K562 (cell line): ENCODE measurements at regions not wholly inside any gene's neighbourhood (a gene's known extent, or its start where the extent isn't known, plus 50 kb on each side); places are given as distances from the start of the nearest gene placed in this dataset.

Experiments used
- ATAC-seq: fragments of 200-7000 bp; cut with Tn5 transposase; 3 replicates; pipeline ENCODE4 v1.9.1; 2020; ENCODE audit warnings: moderate library complexity
- BruUV-seq: library from RNA; stranded (reverse); fragments of 400-500 nt; replicated peaks from 2 replicates; lab custom pipeline; 2021; lab: Mats Ljungman, UMichigan
- CTCF ChIA-PET: fragments of 300-600 bp; formaldehyde crosslinking; extraction: SDS; loops from one replicate; lab custom pipeline; 2021; ENCODE audit warnings: low intra/inter-chr PET ratio; lab: Yijun Ruan, JAX
- POLR2A ChIA-PET: fragments of 300-600, 350-650 bp; sonication (Branson Sonifier 250); formaldehyde crosslinking; extraction: SDS; loops from one replicate; lab custom pipeline; 2021; ENCODE audit warnings: antibody characterized with exemption, inconsistent platforms; lab: Yijun Ruan, JAX
- DNase-seq, 4 experiments: peaks; one replicate each; pipeline versions ENCODE4 v3.0.0 to v3.0.0-alpha.2; 2011 to 2018; ENCODE audit warnings: low spot score in 3 of 4, mixed read lengths in 3 of 4; ENCODE audit errors: extremely low read depth in 1 of 4
- FAIRE-seq: peaks from 2 replicates; lab custom pipeline; 2011; peaks lifted over from hg19 to GRCh38; lab: Jason Lieb, UNC
- H2AFZ ChIP-seq: 2 replicates; pipeline ENCODE4 v1.6.0; 2011; ENCODE audit warnings: low read depth, low read length, control low read depth, inconsistent platforms
- H3K27ac ChIP-seq: fragments of 200-600 bp; 3 replicates; pipeline ENCODE4 v1.8.0; 2011; ENCODE audit warnings: low read depth, mild to moderate bottlenecking, control low read depth, inconsistent platforms, low read length, moderate library complexity, mixed read lengths; ENCODE audit errors: extremely low read depth
- H3K27me3 ChIP-seq, 2 experiments: fragments of 300-600 bp in 1 of 2; 2 replicates in 1 of 2; 3 replicates in 1 of 2; pipeline versions ENCODE4 v1.6.0 to v1.8.0; 2011; ENCODE audit warnings: inconsistent platforms in 2 of 2, low read length in 2 of 2, mild to moderate bottlenecking in 1 of 2, mixed read lengths in 1 of 2, moderate library complexity in 1 of 2; ENCODE audit not compliant: control insufficient read depth in 2 of 2, insufficient read depth in 2 of 2
- H3K36me3 ChIP-seq: fragments of 300-600 bp; 3 replicates; pipeline ENCODE4 v1.8.0; 2011; ENCODE audit warnings: mild to moderate bottlenecking, low read length, inconsistent platforms; ENCODE audit not compliant: control insufficient read depth, insufficient read depth
- H3K4me1 ChIP-seq, 2 experiments: fragments of 200-600 bp in 1 of 2; replicated peaks in 1 of 2; 2 replicates in 1 of 2; 3 replicates in 1 of 2; pipeline versions ENCODE4 v1.5.1 to v1.8.0; 2011; ENCODE audit warnings: inconsistent platforms in 2 of 2, low read length in 2 of 2, mild to moderate bottlenecking in 1 of 2, mixed read lengths in 1 of 2, moderate library complexity in 1 of 2; ENCODE audit not compliant: control insufficient read depth in 2 of 2, insufficient read depth in 2 of 2
- H3K4me2 ChIP-seq: 2 replicates; pipeline ENCODE4 v1.6.1; 2011; ENCODE audit warnings: low read length, control low read depth, inconsistent platforms, mixed read lengths; ENCODE audit not compliant: insufficient read depth
- H3K4me3 ChIP-seq: fragments of 200-600 bp; sonication (generic), shearing (Covaris generic); 2 replicates; pipeline ENCODE4 v1.5.1; 2016; ENCODE audit warnings: control low read depth, inconsistent platforms
- H3K79me2 ChIP-seq: fragments of 200-600 bp; 3 replicates; pipeline ENCODE4 v1.8.0; 2011; ENCODE audit warnings: low read length, inconsistent platforms; ENCODE audit not compliant: control insufficient read depth, insufficient read depth
- H3K9ac ChIP-seq, 2 experiments: 2 replicates each; pipeline versions ENCODE4 v1.6.0 to v1.6.1; 2011; ENCODE audit warnings: low read depth in 2 of 2, low read length in 2 of 2, control low read depth in 1 of 2, inconsistent platforms in 1 of 2, mild to moderate bottlenecking in 1 of 2, mixed read lengths in 1 of 2; ENCODE audit not compliant: insufficient read depth in 1 of 2
- H3K9me1 ChIP-seq: one replicate; pipeline ENCODE4 v1.6.0; 2011; ENCODE audit warnings: inconsistent platforms, mild to moderate bottlenecking, low read length, moderate library complexity; ENCODE audit not compliant: control insufficient read depth, insufficient read depth
- H3K9me3 ChIP-seq: replicated peaks from 2 replicates; pipeline ENCODE4 v1.5.1; 2011; ENCODE audit warnings: low read depth, low read length, inconsistent platforms; ENCODE audit not compliant: control insufficient read depth, insufficient read depth
- H4K20me1 ChIP-seq: replicated peaks from 2 replicates; pipeline ENCODE4 v1.6.1; 2011; ENCODE audit warnings: low read length, inconsistent platforms, mixed read lengths; ENCODE audit not compliant: control insufficient read depth, insufficient read depth
- CC2D1A ChIP-seq: fragments of 450-650 bp; IDR thresholded peaks from 2 replicates; pipeline ENCODE4 v1.6.1; 2017; ENCODE audit warnings: mild to moderate bottlenecking
- DMBX1 ChIP-seq: fragments of 250-450 bp; sonication (Bioruptor Pico); IDR thresholded peaks from 2 replicates; pipeline ENCODE4 v1.8.0; 2022; ENCODE audit warnings: inconsistent platforms, mild to moderate bottlenecking, moderate library complexity, borderline replicate concordance
- DPF2 ChIP-seq: fragments of 450-650 bp; IDR thresholded peaks from 2 replicates; pipeline ENCODE4 v1.6.1; 2016
- NR4A1 ChIP-seq, 2 experiments: fragments of 250-450 bp in 1 of 2; fragments of 450-650 bp in 1 of 2; sonication (Bioruptor Pico) in 1 of 2; IDR thresholded peaks; 2 replicates each; pipeline versions ENCODE4 v1.4.0 to v1.6.1; 2016 to 2020; ENCODE audit warnings: mild to moderate bottlenecking in 2 of 2, missing compliant biosample characterization in 1 of 2, missing genetic modification characterization in 1 of 2, moderate library complexity in 1 of 2
- POLR2AphosphoS2 ChIP-seq: IDR thresholded peaks from 2 replicates; pipeline ENCODE4 v1.6.1; 2012; ENCODE audit warnings: low read length, improper control_type of control experiment
- SMAD1 ChIP-seq: fragments of 150-350 bp; IDR thresholded peaks from 2 replicates; pipeline ENCODE4 v1.6.1; 2014; ENCODE audit warnings: low read length, low read depth; ENCODE audit not compliant: partially characterized antibody
- SMARCC2 ChIP-seq: fragments of 450-650 bp; IDR thresholded peaks from 2 replicates; pipeline ENCODE4 v1.6.1; 2017; ENCODE audit warnings: antibody characterized with exemption, moderate library complexity, mild to moderate bottlenecking, low read depth
- ZNF561 ChIP-seq: fragments of 450-650 bp; formaldehyde crosslinking; conservative IDR thresholded peaks from 2 replicates; pipeline ENCODE4 v1.4.0; 2020; ENCODE audit warnings: mild to moderate bottlenecking, moderate library complexity
- WGBS: fragments of 100-300 bp; shearing (Covaris generic); methylation state at CpG from one replicate; pipeline ENCODE4 v1.1.6; 2016; ENCODE audit warnings: low coverage, mixed read lengths; ENCODE audit not compliant: insufficient coverage; ENCODE audit errors: missing lambda C conversion rate; 5-methylcytosine and 5-hydroxymethylcytosine counted together
- in situ Hi-C: fragments of 300-500 bp; cut with MboI; formaldehyde crosslinking; loops from 4 replicates; pipeline ENCODE4 v1.15.0; 2018; ENCODE audit warnings: inconsistent platforms, mixed read lengths
- intact Hi-C: fragments of 100-400 bp; cut with micrococcal nuclease; formaldehyde crosslinking; loops from 2 replicates; pipeline ENCODE4 v1.14.2; 2022
- TF ChIP-seq, protein P1 (sequence below): sonication (generic); formaldehyde crosslinking; IDR thresholded peaks from 2 replicates; pipeline ENCODE4 v1.8.0; 2022; ENCODE audit warnings: missing genetic modification reagents, mild to moderate bottlenecking, borderline replicate concordance

DNA sequence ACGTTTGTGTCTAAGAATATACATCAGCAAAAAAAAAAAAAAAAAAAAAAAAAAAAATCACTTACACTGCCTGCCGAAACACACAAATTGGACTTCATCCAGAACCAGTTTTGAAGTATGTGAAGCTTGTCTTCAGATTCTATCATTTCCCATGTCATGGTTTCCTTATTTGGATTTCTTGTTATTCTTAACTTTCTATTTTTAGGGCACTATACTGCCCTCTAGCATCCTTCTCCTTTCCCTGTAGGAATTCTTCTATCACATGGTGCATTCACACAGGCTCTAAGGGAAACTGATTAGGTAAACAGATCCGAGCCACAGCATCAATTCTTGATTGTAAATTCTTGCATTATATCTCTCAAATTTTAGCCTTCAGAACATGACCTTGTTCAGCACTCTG, 1507.5 kb downstream of the OLFM4 start:
- 0% methylated on average over 2 of the region's 3 CpGs for WGBS
- TF ChIP-seq, protein P1, sequence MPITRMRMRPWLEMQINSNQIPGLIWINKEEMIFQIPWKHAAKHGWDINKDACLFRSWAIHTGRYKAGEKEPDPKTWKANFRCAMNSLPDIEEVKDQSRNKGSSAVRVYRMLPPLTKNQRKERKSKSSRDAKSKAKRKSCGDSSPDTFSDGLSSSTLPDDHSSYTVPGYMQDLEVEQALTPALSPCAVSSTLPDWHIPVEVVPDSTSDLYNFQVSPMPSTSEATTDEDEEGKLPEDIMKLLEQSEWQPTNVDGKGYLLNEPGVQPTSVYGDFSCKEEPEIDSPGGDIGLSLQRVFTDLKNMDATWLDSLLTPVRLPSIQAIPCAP (CRISPR knock-in tag): no peak
- TF ChIP-seq DMBX1 (CRISPR knock-in tag) (no peak), CC2D1A (no peak), NR4A1 (CRISPR knock-in tag; IDR thresholded peaks at IDR 0.05) (no peak), NR4A1 (tag; IDR thresholded peaks at IDR 0.05) (no peak), DPF2 (no peak), POLR2AphosphoS2 (no peak), ZNF561 (CRISPR knock-in tag) (no peak), SMAD1 (no peak), SMARCC2 (no peak)

More for the DNA sequence above, 1507.5 kb downstream of the OLFM4 start:
- Histone ChIP-seq H3K27ac (no peak overlapping the region), H3K9ac (no peak overlapping the region), H3K79me2 (no peaks in the 10 kb centered on the region), H3K4me3 (no peak overlapping the region), H4K20me1 (no peaks in the 10 kb centered on the region), H3K27me3 (no peaks in the 10 kb centered on the region), H3K36me3 (no peaks in the 10 kb centered on the region), H3K4me2 (no peak overlapping the region), H2AFZ (no peak overlapping the region), H3K4me1 (no peaks in the 10 kb centered on the region), H3K9me1 (no peaks in the 10 kb centered on the region), H3K9me3 (no peaks in the 10 kb centered on the region)
- intact Hi-C loops: no loop called here
- ChIA-PET POLR2A (no interaction called here), CTCF (no interaction called here)
- BruUV-seq: no TSS peak
- no peak for ATAC-seq
- DNase-seq: no peak
- in situ Hi-C loops: no loop called here
- no peak for FAIRE-seq
